GM12874 (cell line): ENCODE measurements at regions not wholly inside any gene's neighbourhood (a gene's known extent, or its start where the extent isn't known, plus 50 kb on each side); places are given as distances from the start of the nearest gene placed in this dataset.

Experiments used
- CTCF ChIP-seq: IDR thresholded peaks from 2 replicates; pipeline ENCODE4 v1.5.1; 2011; ENCODE audit warnings: low read depth, mild to moderate bottlenecking, control low read depth, low read length, moderate library complexity; ENCODE audit not compliant: insufficient read depth

- TF ChIP-seq CTCF = no peak
Measured at GRCh38 chr5:56512313-56512996, 279.3 kb upstream of the ANKRD55 start.

- TF ChIP-seq CTCF = no peak
Measured at GRCh38 chr5:56511326-56511841, 278.3 kb upstream of the ANKRD55 start.

GRCh38 chr5:56508249-56508648, 275.1 kb upstream of the ANKRD55 start:
- no peak for TF ChIP-seq CTCF

- TF ChIP-seq CTCF = no peak
Measured at GRCh38 chr5:56507351-56507930, 274.3 kb upstream of the ANKRD55 start.

- TF ChIP-seq CTCF = no peak
Measured at GRCh38 chr5:56506211-56506965, 273.3 kb upstream of the ANKRD55 start.

- no peak for TF ChIP-seq CTCF
Measured at GRCh38 chr5:56503929-56504328, 270.8 kb upstream of the ANKRD55 start.

- no peak for TF ChIP-seq CTCF
Measured at GRCh38 chr5:56501781-56502557, 268.8 kb upstream of the ANKRD55 start.
